ENCODE measurements at regions not wholly inside any gene's neighbourhood (a gene's known extent, or its start where the extent isn't known, plus 50 kb on each side); places are given as distances from the start of the nearest gene placed in this dataset.

DNA sequence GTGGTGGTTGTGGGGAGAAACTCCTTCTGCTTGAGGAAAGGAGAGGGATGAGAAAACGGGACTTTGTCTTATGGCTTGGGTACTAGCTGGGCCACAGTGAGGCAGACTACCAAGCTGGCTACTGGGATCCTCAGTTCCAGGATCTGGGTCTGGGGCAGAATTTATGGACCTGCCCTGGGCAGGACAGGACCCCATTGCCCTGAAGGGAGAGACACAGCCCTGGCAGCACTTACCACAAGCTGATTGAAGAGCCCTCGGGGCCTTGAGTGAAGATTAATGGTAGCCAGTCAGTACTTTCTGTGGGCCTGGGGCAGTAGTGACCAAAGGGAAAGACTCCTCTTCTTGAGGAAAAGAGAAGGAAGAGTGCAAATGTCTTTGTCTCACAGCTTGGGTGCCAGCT lies 799.7 kb downstream of the SI start:
- Histone ChIP-seq H3K27me3 (ENCODE audit: control insufficient read depth, low read length) (no peaks in the 10 kb centered on the region), H3K4me2 (ENCODE audit: low read length) (no peak overlapping the region), H3K9me2 (replicated peaks; ENCODE audit: control insufficient read depth, low read length) (no peaks in the 10 kb centered on the region), H3K4me3 (ENCODE audit: low read length) (no peak overlapping the region), H4K20me1 (ENCODE audit: control insufficient read depth, insufficient read depth, low read depth, low read length) (no peaks in the 10 kb centered on the region), H3K79me2 (ENCODE audit: control insufficient read depth, low read length) (no peaks in the 10 kb centered on the region), H3F3A (ENCODE audit: control insufficient read depth, insufficient read depth) (no peaks in the 10 kb centered on the region), H3K4me1 (ENCODE audit: control insufficient read depth, low read length) (no peaks in the 10 kb centered on the region), H3K27ac (ENCODE audit: low read depth, low read length) (no peak overlapping the region), H3K9me3 (ENCODE audit: control insufficient read depth, insufficient read depth, low read length) (no peaks in the 10 kb centered on the region), H3K36me3 (ENCODE audit: control insufficient read depth, low read length) (no peaks in the 10 kb centered on the region)
- TF ChIP-seq, protein P1, sequence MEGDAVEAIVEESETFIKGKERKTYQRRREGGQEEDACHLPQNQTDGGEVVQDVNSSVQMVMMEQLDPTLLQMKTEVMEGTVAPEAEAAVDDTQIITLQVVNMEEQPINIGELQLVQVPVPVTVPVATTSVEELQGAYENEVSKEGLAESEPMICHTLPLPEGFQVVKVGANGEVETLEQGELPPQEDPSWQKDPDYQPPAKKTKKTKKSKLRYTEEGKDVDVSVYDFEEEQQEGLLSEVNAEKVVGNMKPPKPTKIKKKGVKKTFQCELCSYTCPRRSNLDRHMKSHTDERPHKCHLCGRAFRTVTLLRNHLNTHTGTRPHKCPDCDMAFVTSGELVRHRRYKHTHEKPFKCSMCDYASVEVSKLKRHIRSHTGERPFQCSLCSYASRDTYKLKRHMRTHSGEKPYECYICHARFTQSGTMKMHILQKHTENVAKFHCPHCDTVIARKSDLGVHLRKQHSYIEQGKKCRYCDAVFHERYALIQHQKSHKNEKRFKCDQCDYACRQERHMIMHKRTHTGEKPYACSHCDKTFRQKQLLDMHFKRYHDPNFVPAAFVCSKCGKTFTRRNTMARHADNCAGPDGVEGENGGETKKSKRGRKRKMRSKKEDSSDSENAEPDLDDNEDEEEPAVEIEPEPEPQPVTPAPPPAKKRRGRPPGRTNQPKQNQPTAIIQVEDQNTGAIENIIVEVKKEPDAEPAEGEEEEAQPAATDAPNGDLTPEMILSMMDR (IDR thresholded peaks at IDR 0.05; ENCODE audit: low read depth, low read length, poor library complexity, severe bottlenecking) = no peak
- TF ChIP-seq EZH2phosphoT487 (IDR thresholded peaks at IDR 0.05; ENCODE audit: borderline replicate concordance, low read length) = no peak

DNA sequence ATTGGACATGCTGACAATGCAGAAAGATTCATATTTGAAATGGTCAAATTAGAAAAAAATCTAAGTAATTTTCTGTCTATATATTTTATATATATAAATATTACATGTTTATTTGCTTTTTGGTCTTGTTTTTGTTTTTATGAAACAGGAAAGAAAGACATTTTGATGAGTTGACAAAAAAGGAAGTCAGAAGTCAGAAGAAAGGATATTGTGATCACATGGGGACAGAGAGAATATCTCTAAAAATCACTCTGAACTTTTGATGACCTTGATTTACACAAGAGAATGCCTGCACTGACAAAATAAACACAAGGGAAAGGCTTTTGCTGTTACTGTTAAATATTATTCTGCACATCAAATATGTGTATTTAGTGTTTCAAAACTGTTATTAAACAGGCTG lies 811.2 kb downstream of the SI start:
- Histone ChIP-seq H4K20me1 (ENCODE audit: control insufficient read depth, insufficient read depth, low read depth, low read length) (no peaks in the 10 kb centered on the region), H3F3A (ENCODE audit: control insufficient read depth, insufficient read depth) (no peaks in the 10 kb centered on the region)

DNA sequence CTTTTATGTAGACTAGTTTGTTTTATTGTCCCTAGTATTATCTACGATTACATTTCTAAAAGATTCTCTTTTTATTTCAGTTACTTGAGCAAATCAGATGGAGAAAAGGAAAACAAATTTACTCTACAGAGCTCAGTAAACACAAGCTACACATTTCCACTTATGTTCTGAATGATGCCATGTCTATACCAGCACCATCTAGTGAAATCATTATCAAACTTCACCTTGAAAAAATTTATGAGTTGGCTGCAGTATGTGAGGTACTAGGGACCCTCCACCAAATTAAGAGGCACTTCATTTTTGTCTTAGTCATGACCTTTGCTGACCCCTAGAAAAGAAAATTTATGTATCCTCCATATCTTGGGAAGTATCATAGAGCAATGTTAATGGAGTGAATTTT lies 827.4 kb downstream of the SI start:
- no peaks in the 10 kb centered on the region for H3K27me3 ChIP-seq (ENCODE audit: control insufficient read depth, low read length)
- no peaks in the 10 kb centered on the region for H3K79me2 ChIP-seq (ENCODE audit: control insufficient read depth, low read length)
- no peaks in the 10 kb centered on the region for H3K9me3 ChIP-seq (ENCODE audit: control insufficient read depth, insufficient read depth, low read length)
- H4K20me1 ChIP-seq (ENCODE audit: control insufficient read depth, insufficient read depth, low read depth, low read length) = no peaks in the 10 kb centered on the region
- no peak overlapping the region for H3K27ac ChIP-seq (ENCODE audit: low read depth, low read length)
- no peaks in the 10 kb centered on the region; the same call in 1 of the 2 replicates for H3K9me2 ChIP-seq (replicated peaks; ENCODE audit: control insufficient read depth, low read length)
- no peaks in the 10 kb centered on the region for H3K36me3 ChIP-seq (ENCODE audit: control insufficient read depth, low read length)
- H3K4me1 ChIP-seq (ENCODE audit: control insufficient read depth, low read length) = no peaks in the 10 kb centered on the region
- H3F3A ChIP-seq (ENCODE audit: control insufficient read depth, insufficient read depth) = no peaks in the 10 kb centered on the region
- no peak overlapping the region for H3K4me2 ChIP-seq (ENCODE audit: low read length)
- TF ChIP-seq, protein P1 (IDR thresholded peaks at IDR 0.05; ENCODE audit: low read depth, low read length, poor library complexity, severe bottlenecking) = no peak
- TF ChIP-seq EZH2phosphoT487 (IDR thresholded peaks at IDR 0.05; ENCODE audit: borderline replicate concordance, low read length) = no peak
- H3K4me3 ChIP-seq (ENCODE audit: low read length) = no peak overlapping the region

More for the DNA sequence above, 811.2 kb downstream of the SI start:
- Histone ChIP-seq H3K27ac (ENCODE audit: low read depth, low read length) (no peak overlapping the region), H3K4me2 (ENCODE audit: low read length) (no peak overlapping the region), H3K36me3 (ENCODE audit: control insufficient read depth, low read length) (no peaks in the 10 kb centered on the region), H3K4me1 (ENCODE audit: control insufficient read depth, low read length) (no peaks in the 10 kb centered on the region), H3K27me3 (ENCODE audit: control insufficient read depth, low read length) (no peaks in the 10 kb centered on the region), H3K9me3 (ENCODE audit: control insufficient read depth, insufficient read depth, low read length) (no peaks in the 10 kb centered on the region), H3K79me2 (ENCODE audit: control insufficient read depth, low read length) (no peaks in the 10 kb centered on the region), H3K4me3 (ENCODE audit: low read length) (no peak overlapping the region), H3K9me2 (replicated peaks; ENCODE audit: control insufficient read depth, low read length) (no peaks in the 10 kb centered on the region; the same call in 1 of the 2 replicates)
- TF ChIP-seq, protein P1 (IDR thresholded peaks at IDR 0.05; ENCODE audit: low read depth, low read length, poor library complexity, severe bottlenecking) = no peak
- no peak for TF ChIP-seq EZH2phosphoT487 (IDR thresholded peaks at IDR 0.05; ENCODE audit: borderline replicate concordance, low read length)

Measured in DOHH2 (cell line).